ENCODE measurements at regions not wholly inside any gene's neighbourhood (a gene's known extent, or its start where the extent isn't known, plus 50 kb on each side); places are given as distances from the start of the nearest gene placed in this dataset.

- TF ChIP-seq GABPA (IDR thresholded peaks at IDR 0.05 in 1 of 2, conservative IDR thresholded peaks at IDR 0.05 in 1 of 2) (no peak), YY1 (IDR thresholded peaks at IDR 0.05) (no peak), HNF4G (IDR thresholded peaks at IDR 0.05) (no peak)
These were observed 2816.6 kb downstream of the PCDH9 start (continued) for GRCh38 chr13:64413529-64413928.

- Histone ChIP-seq H3K4me3 (ENCODE audit: low read depth in 1 of 3, low read length in 3 of 3) (no peak overlapping the region), H3K27ac (ENCODE audit: low read depth in 1 of 2, low read length in 2 of 2) (no peak overlapping the region), H3K36me3 (ENCODE audit: control insufficient read depth in 4 of 4, insufficient read depth in 3 of 4, low read depth in 1 of 4, low read length in 3 of 4) (no peaks in the 10 kb centered on the region), H3K9me3 (ENCODE audit: control insufficient read depth in 4 of 4, low read length in 3 of 4) (no peaks in the 10 kb centered on the region), H3K27me3 (ENCODE audit: control insufficient read depth in 4 of 4, insufficient read depth in 4 of 4, low read length in 3 of 4) (no peaks in the 10 kb centered on the region), H3K9ac (ENCODE audit: low read depth in 1 of 2, low read length in 2 of 2) (no peak overlapping the region), H3K4me1 (ENCODE audit: control insufficient read depth in 4 of 4, insufficient read depth in 4 of 4, low read length in 3 of 4) (no peaks in the 10 kb centered on the region)
- WGBS, result 69% methylated on average over 5 of the region's 5 CpGs
- no peak for TF ChIP-seq JUND (IDR thresholded peaks at IDR 0.05)
- no peak for TF ChIP-seq MAX (IDR thresholded peaks at IDR 0.05)
- TF ChIP-seq TAF1 (conservative IDR thresholded peaks at IDR 0.05), result no peak
- no peak for TF ChIP-seq FOXA2 (IDR thresholded peaks at IDR 0.05)
- TF ChIP-seq, protein P1, sequence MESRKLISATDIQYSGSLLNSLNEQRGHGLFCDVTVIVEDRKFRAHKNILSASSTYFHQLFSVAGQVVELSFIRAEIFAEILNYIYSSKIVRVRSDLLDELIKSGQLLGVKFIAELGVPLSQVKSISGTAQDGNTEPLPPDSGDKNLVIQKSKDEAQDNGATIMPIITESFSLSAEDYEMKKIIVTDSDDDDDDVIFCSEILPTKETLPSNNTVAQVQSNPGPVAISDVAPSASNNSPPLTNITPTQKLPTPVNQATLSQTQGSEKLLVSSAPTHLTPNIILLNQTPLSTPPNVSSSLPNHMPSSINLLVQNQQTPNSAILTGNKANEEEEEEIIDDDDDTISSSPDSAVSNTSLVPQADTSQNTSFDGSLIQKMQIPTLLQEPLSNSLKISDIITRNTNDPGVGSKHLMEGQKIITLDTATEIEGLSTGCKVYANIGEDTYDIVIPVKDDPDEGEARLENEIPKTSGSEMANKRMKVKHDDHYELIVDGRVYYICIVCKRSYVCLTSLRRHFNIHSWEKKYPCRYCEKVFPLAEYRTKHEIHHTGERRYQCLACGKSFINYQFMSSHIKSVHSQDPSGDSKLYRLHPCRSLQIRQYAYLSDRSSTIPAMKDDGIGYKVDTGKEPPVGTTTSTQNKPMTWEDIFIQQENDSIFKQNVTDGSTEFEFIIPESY (IDR thresholded peaks at IDR 0.05), result no peak
- TF ChIP-seq EGR1 (IDR thresholded peaks at IDR 0.05; ENCODE audit: low read depth in 2 of 2), result no peak
- no peak for TF ChIP-seq RAD21 (IDR thresholded peaks at IDR 0.05)
- TF ChIP-seq GABPA (IDR thresholded peaks at IDR 0.05 in 1 of 2, conservative IDR thresholded peaks at IDR 0.05 in 1 of 2), result no peak
- TF ChIP-seq YY1 (IDR thresholded peaks at IDR 0.05), result no peak
- TF ChIP-seq, protein P2, sequence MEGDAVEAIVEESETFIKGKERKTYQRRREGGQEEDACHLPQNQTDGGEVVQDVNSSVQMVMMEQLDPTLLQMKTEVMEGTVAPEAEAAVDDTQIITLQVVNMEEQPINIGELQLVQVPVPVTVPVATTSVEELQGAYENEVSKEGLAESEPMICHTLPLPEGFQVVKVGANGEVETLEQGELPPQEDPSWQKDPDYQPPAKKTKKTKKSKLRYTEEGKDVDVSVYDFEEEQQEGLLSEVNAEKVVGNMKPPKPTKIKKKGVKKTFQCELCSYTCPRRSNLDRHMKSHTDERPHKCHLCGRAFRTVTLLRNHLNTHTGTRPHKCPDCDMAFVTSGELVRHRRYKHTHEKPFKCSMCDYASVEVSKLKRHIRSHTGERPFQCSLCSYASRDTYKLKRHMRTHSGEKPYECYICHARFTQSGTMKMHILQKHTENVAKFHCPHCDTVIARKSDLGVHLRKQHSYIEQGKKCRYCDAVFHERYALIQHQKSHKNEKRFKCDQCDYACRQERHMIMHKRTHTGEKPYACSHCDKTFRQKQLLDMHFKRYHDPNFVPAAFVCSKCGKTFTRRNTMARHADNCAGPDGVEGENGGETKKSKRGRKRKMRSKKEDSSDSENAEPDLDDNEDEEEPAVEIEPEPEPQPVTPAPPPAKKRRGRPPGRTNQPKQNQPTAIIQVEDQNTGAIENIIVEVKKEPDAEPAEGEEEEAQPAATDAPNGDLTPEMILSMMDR (IDR thresholded peaks at IDR 0.05; ENCODE audit: low read depth, low read length, missing input control), result no peak
- no peak for TF ChIP-seq HNF4A (conservative IDR thresholded peaks at IDR 0.05)
- DNase-seq (ENCODE audit: low spot score), result no peak
These were observed 2819.7 kb downstream of the PCDH9 start for GRCh38 chr13:64410276-64411053.

GRCh38 chr13:64397701-64398100 lies 2832.4 kb downstream of the PCDH9 start:
- no peaks in the 10 kb centered on the region for H3K9me3 ChIP-seq (ENCODE audit: control insufficient read depth in 4 of 4, low read length in 3 of 4)
- H3K4me3 ChIP-seq (ENCODE audit: low read depth in 1 of 3, low read length in 3 of 3), result no peak overlapping the region
- WGBS, result 32% methylated on average over 2 of the region's 2 CpGs
- H3K27me3 ChIP-seq (ENCODE audit: control insufficient read depth in 4 of 4, insufficient read depth in 4 of 4, low read length in 3 of 4), result no peaks in the 10 kb centered on the region
- H3K36me3 ChIP-seq (ENCODE audit: control insufficient read depth in 4 of 4, insufficient read depth in 3 of 4, low read depth in 1 of 4, low read length in 3 of 4), result no peaks in the 10 kb centered on the region
- no peak overlapping the region for H3K9ac ChIP-seq (ENCODE audit: low read depth in 1 of 2, low read length in 2 of 2)
- no peak for DNase-seq (ENCODE audit: low spot score)
- no peak overlapping the region for H3K27ac ChIP-seq (ENCODE audit: low read depth in 1 of 2, low read length in 2 of 2)
- H3K4me1 ChIP-seq (ENCODE audit: control insufficient read depth in 4 of 4, insufficient read depth in 4 of 4, low read length in 3 of 4), result no peaks in the 10 kb centered on the region
- TF ChIP-seq RXRA (IDR thresholded peaks at IDR 0.05), result no peak
- TF ChIP-seq, protein P2 (IDR thresholded peaks at IDR 0.05; ENCODE audit: low read depth, low read length, missing input control), result no peak
- TF ChIP-seq MAX (IDR thresholded peaks at IDR 0.05), result no peak
- TF ChIP-seq, protein P3, sequence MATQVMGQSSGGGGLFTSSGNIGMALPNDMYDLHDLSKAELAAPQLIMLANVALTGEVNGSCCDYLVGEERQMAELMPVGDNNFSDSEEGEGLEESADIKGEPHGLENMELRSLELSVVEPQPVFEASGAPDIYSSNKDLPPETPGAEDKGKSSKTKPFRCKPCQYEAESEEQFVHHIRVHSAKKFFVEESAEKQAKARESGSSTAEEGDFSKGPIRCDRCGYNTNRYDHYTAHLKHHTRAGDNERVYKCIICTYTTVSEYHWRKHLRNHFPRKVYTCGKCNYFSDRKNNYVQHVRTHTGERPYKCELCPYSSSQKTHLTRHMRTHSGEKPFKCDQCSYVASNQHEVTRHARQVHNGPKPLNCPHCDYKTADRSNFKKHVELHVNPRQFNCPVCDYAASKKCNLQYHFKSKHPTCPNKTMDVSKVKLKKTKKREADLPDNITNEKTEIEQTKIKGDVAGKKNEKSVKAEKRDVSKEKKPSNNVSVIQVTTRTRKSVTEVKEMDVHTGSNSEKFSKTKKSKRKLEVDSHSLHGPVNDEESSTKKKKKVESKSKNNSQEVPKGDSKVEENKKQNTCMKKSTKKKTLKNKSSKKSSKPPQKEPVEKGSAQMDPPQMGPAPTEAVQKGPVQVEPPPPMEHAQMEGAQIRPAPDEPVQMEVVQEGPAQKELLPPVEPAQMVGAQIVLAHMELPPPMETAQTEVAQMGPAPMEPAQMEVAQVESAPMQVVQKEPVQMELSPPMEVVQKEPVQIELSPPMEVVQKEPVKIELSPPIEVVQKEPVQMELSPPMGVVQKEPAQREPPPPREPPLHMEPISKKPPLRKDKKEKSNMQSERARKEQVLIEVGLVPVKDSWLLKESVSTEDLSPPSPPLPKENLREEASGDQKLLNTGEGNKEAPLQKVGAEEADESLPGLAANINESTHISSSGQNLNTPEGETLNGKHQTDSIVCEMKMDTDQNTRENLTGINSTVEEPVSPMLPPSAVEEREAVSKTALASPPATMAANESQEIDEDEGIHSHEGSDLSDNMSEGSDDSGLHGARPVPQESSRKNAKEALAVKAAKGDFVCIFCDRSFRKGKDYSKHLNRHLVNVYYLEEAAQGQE (IDR thresholded peaks at IDR 0.05), result no peak
- no peak for TF ChIP-seq SP1 (IDR thresholded peaks at IDR 0.05)
- TF ChIP-seq HNF4G (IDR thresholded peaks at IDR 0.05), result no peak
- TF ChIP-seq FOXA1 (IDR thresholded peaks at IDR 0.05), result no peak
- TF ChIP-seq RAD21 (IDR thresholded peaks at IDR 0.05), result no peak
- TF ChIP-seq GABPA (IDR thresholded peaks at IDR 0.05 in 1 of 2, conservative IDR thresholded peaks at IDR 0.05 in 1 of 2), result no peak
- TF ChIP-seq, protein P1 (IDR thresholded peaks at IDR 0.05), result no peak
- no peak for TF ChIP-seq NR2F2 (IDR thresholded peaks at IDR 0.05)

Measured in liver (tissue), 8 donors.